WTC11 (cell line): ENCODE measurements at regions not wholly inside any gene's neighbourhood (a gene's known extent, or its start where the extent isn't known, plus 50 kb on each side); places are given as distances from the start of the nearest gene placed in this dataset.

Experiments
- ATF2 ChIP-seq: sonication (generic); formaldehyde crosslinking; IDR thresholded peaks from 2 replicates; pipeline ENCODE4 v1.8.1; 2022; ENCODE audit warnings: low read depth, missing genetic modification reagents, borderline replicate concordance
- CREB1 ChIP-seq: sonication (generic); formaldehyde crosslinking; IDR thresholded peaks from 2 replicates; pipeline ENCODE4 v1.8.0; 2023; ENCODE audit warnings: mild to moderate bottlenecking, missing genetic modification reagents
- CTCF ChIP-seq: fragments of 200-600 bp; IDR thresholded peaks from 2 replicates; pipeline ENCODE4 v1.8.0; 2022; ENCODE audit warnings: antibody characterized with exemption
- FOXK1 ChIP-seq: sonication (generic); formaldehyde crosslinking; IDR thresholded peaks from 2 replicates; pipeline ENCODE4 v1.8.0; 2022; ENCODE audit warnings: mild to moderate bottlenecking, moderate library complexity, missing genetic modification reagents
- FOXP1 ChIP-seq: sonication (generic); formaldehyde crosslinking; IDR thresholded peaks from 2 replicates; pipeline ENCODE4 v1.8.0; 2022; ENCODE audit warnings: missing genetic modification reagents, mild to moderate bottlenecking, moderate library complexity, borderline replicate concordance
- HMGXB4 ChIP-seq: sonication (generic); formaldehyde crosslinking; IDR thresholded peaks from 2 replicates; pipeline ENCODE4 v1.8.1; 2023; ENCODE audit warnings: mild to moderate bottlenecking, moderate library complexity, missing genetic modification reagents
- JUN ChIP-seq: sonication (generic); formaldehyde crosslinking; IDR thresholded peaks from 2 replicates; pipeline ENCODE4 v1.8.0; 2023; ENCODE audit warnings: mild to moderate bottlenecking, missing genetic modification reagents
- NFE2L1 ChIP-seq: sonication (generic); formaldehyde crosslinking; IDR thresholded peaks from 2 replicates; pipeline ENCODE4 v1.8.1; 2023; ENCODE audit warnings: missing genetic modification reagents
- NR1H2 ChIP-seq: sonication (generic); formaldehyde crosslinking; IDR thresholded peaks from 2 replicates; pipeline ENCODE4 v1.9.0; 2021; ENCODE audit warnings: mild to moderate bottlenecking, moderate library complexity, missing genetic modification reagents
- NR2C2 ChIP-seq: sonication (generic); formaldehyde crosslinking; IDR thresholded peaks from 2 replicates; pipeline ENCODE4 v1.8.0; 2022; ENCODE audit warnings: mild to moderate bottlenecking, missing genetic modification reagents
- PRDM15 ChIP-seq: sonication (generic); formaldehyde crosslinking; IDR thresholded peaks from 2 replicates; pipeline ENCODE4 v1.8.0; 2022; ENCODE audit warnings: missing genetic modification reagents
- STAT6 ChIP-seq: sonication (generic); formaldehyde crosslinking; conservative IDR thresholded peaks from 2 replicates; pipeline ENCODE4 v1.8.1; 2023; ENCODE audit warnings: mild to moderate bottlenecking, low read depth, missing genetic modification reagents, moderate library complexity
- ZNF232 ChIP-seq: sonication (generic); formaldehyde crosslinking; IDR thresholded peaks from 2 replicates; pipeline ENCODE4 v1.8.0; 2022; ENCODE audit warnings: mild to moderate bottlenecking, missing genetic modification reagents
- ZNF423 ChIP-seq: fragments of 250-450 bp; sonication (Bioruptor Pico); IDR thresholded peaks from 2 replicates; pipeline ENCODE4 v2.1.2; 2022; ENCODE audit warnings: mild to moderate bottlenecking, moderate library complexity

- TF ChIP-seq CTCF (no peak), NFE2L1 (CRISPR knock-in tag) (no peak), JUN (CRISPR knock-in tag) (no peak), PRDM15 (CRISPR knock-in tag) (no peak), NR2C2 (CRISPR knock-in tag) (no peak), FOXK1 (CRISPR knock-in tag) (no peak), ATF2 (CRISPR knock-in tag) (no peak), CREB1 (CRISPR knock-in tag) (no peak), NR1H2 (CRISPR knock-in tag) (no peak), ZNF423 (CRISPR knock-in tag) (no peak), HMGXB4 (CRISPR knock-in tag) (no peak), FOXP1 (CRISPR knock-in tag) (no peak), STAT6 (no peak), ZNF232 (no peak)
Measured at GRCh38 chr4:29005838-29006237, 1714.3 kb upstream of the PCDH7 start.
